ENCODE measurements at regions not wholly inside any gene's neighbourhood (a gene's known extent, or its start where the extent isn't known, plus 50 kb on each side); places are given as distances from the start of the nearest gene placed in this dataset.
"Not testable (repeated sequence)": the region's sequence is repeated elsewhere in the genome, so short reads cannot be mapped to it uniquely, and the experiment has no call there.

GRCh38 chr10:63054889-63055611 is 78.1 kb upstream of the NRBF2 start:
- Histone ChIP-seq H3K36me3 (no peaks in the 10 kb centered on the region), H3K4me3 (no peak overlapping the region), H3K9me3 (no peaks in the 10 kb centered on the region), H3K27me3 (peaks cover 20% of the 10 kb centered on the region), H3K4me1 (no peaks in the 10 kb centered on the region), H3K27ac (no peak overlapping the region)
- TF ChIP-seq POLR2A (IDR thresholded peaks at IDR 0.05) (no peak), EP300 (IDR thresholded peaks at IDR 0.05) (no peak), POLR2AphosphoS5 (IDR thresholded peaks at IDR 0.05) (no peak), CTCF (IDR thresholded peaks at IDR 0.05) (no peak)
- ATAC-seq = no peak

GRCh38 chr10:63052083-63052482 is 81.0 kb upstream of the NRBF2 start:
- Histone ChIP-seq H3K9me3 (no peaks in the 10 kb centered on the region), H3K36me3 (no peaks in the 10 kb centered on the region), H3K27me3 (peaks cover 20% of the 10 kb centered on the region), H3K27ac (no peak overlapping the region), H3K4me1 (no peaks in the 10 kb centered on the region), H3K4me3 (no peak overlapping the region)
- no peak for ATAC-seq
- TF ChIP-seq CTCF (IDR thresholded peaks at IDR 0.05) (no peak), EP300 (IDR thresholded peaks at IDR 0.05) (no peak)
- 60 to 77% methylated on average over 3 to 6 of the region's 6 CpGs for WGBS, 2 donors (ENCODE audit: low coverage in 1 of 2)

GRCh38 chr10:63042256-63042655 is 90.9 kb upstream of the NRBF2 start:
- H3K36me3 ChIP-seq = no peaks in the 10 kb centered on the region
- no peaks in the 10 kb centered on the region for H3K4me1 ChIP-seq
- TF ChIP-seq POLR2AphosphoS5 (IDR thresholded peaks at IDR 0.05) (no peak), CTCF (IDR thresholded peaks at IDR 0.05) (no peak), POLR2A (IDR thresholded peaks at IDR 0.05) (no peak), EP300 (IDR thresholded peaks at IDR 0.05) (no peak)
- no peak overlapping the region for H3K4me3 ChIP-seq
- H3K9me3 ChIP-seq = peaks cover 0 to 57% (median 0%) of the 10 kb centered on the region in 3 donors
- no peak overlapping the region for H3K27ac ChIP-seq
- no peaks in the 10 kb centered on the region for H3K27me3 ChIP-seq
- no peak for ATAC-seq
- WGBS, 2 donors (ENCODE audit: low coverage in 1 of 2) = 64 to 76% methylated on average over 3 of the region's 4 CpGs

GRCh38 chr10:63033616-63034185 is 99.4 kb upstream of the NRBF2 start:
- no CpG with 5 or more reads among the region's 42 CpGs for WGBS, 2 donors (ENCODE audit: low coverage in 1 of 2)
- H3K27ac ChIP-seq, H3K36me3 ChIP-seq, H3K27me3 ChIP-seq, H3K4me3 ChIP-seq, H3K4me1 ChIP-seq, ATAC-seq: not testable (repeated sequence)
- peaks cover 0 to 31% (median 0%) of the 10 kb centered on the region in 3 donors for H3K9me3 ChIP-seq

GRCh38 chr10:63030536-63030935 is 102.6 kb upstream of the NRBF2 start:
- no peaks in the 10 kb centered on the region for H3K27me3 ChIP-seq
- WGBS, 2 donors (ENCODE audit: low coverage in 1 of 2) = 44 to 64% methylated on average over 4 of the region's 4 CpGs
- no peak for TF ChIP-seq CTCF (IDR thresholded peaks at IDR 0.05)
- TF ChIP-seq EP300 (IDR thresholded peaks at IDR 0.05) = no peak
- no peak for TF ChIP-seq POLR2AphosphoS5 (IDR thresholded peaks at IDR 0.05)
- TF ChIP-seq POLR2A (IDR thresholded peaks at IDR 0.05) = no peak
- H3K9me3 ChIP-seq = peaks cover 0 to 10% (median 0%) of the 10 kb centered on the region in 3 donors
- H3K4me1 ChIP-seq = no peaks in the 10 kb centered on the region
- H3K4me3 ChIP-seq = no peak overlapping the region
- no peaks in the 10 kb centered on the region for H3K36me3 ChIP-seq
- H3K27ac ChIP-seq = no peak overlapping the region
- no peak for ATAC-seq

All from gastroesophageal sphincter (tissue), 4 donors.